CD4-positive, alpha-beta memory T cell (primary cell): ENCODE measurements at regions not wholly inside any gene's neighbourhood (a gene's known extent, or its start where the extent isn't known, plus 50 kb on each side); places are given as distances from the start of the nearest gene placed in this dataset.
A peak's percentile ranks its signal among the peaks of the same experiment; 100 is the strongest.

Source experiments
- CTCF ChIA-PET: fragments of 350-600 bp; sonication (Branson Sonifier 250); formaldehyde crosslinking; loops from one replicate; lab custom pipeline; 2021; ENCODE audit warnings: inconsistent platforms; ENCODE audit not compliant: partially characterized antibody; lab: Charles Lee
- POLR2A ChIA-PET: fragments of 350-600 bp; sonication (Branson Sonifier 250); formaldehyde crosslinking; loops from one replicate; lab custom pipeline; 2021; ENCODE audit not compliant: partially characterized antibody; lab: Charles Lee
- DNase-seq, 5 donors: peaks; one replicate each; pipeline versions ENCODE4 v3.0.0 to v3.0.0-alpha.2; 2020 to 2022; ENCODE audit warnings: mixed read lengths in 1 of 5
- H3K27ac ChIP-seq: one replicate; pipeline ENCODE4 v1.7.0; 2013; ENCODE audit warnings: low read depth, low read length
- H3K27me3 ChIP-seq: 2 replicates; pipeline ENCODE4 v1.7.0; 2013; ENCODE audit warnings: mild to moderate bottlenecking, low read length, moderate library complexity; ENCODE audit not compliant: insufficient read depth
- H3K36me3 ChIP-seq: 2 replicates; pipeline ENCODE4 v1.7.0; 2013; ENCODE audit warnings: mild to moderate bottlenecking, low read length, moderate library complexity; ENCODE audit not compliant: insufficient read depth
- H3K4me1 ChIP-seq: 2 replicates; pipeline ENCODE4 v1.7.0; 2013; ENCODE audit warnings: mild to moderate bottlenecking, low read length, moderate library complexity; ENCODE audit not compliant: insufficient read depth
- H3K4me3 ChIP-seq, 2 donors: one replicate each; pipeline ENCODE4 v1.7.0; 2013; ENCODE audit warnings: low read length in 2 of 2, mild to moderate bottlenecking in 1 of 2
- H3K9me3 ChIP-seq, 2 donors: one replicate each; pipeline ENCODE4 v1.7.0; 2013; ENCODE audit warnings: low read length in 2 of 2, control low read depth in 1 of 2; ENCODE audit not compliant: control insufficient read depth in 1 of 2
- H3K27ac Mint-ChIP-seq, 7 donors: one replicate each; pipeline ENCODE4 v1.8.0; 2020 to 2021; ENCODE audit warnings: mixed read lengths in 7 of 7, mild to moderate bottlenecking in 6 of 7, inconsistent platforms in 3 of 7, moderate library complexity in 3 of 7
- H3K27me3 Mint-ChIP-seq, 2 donors: one replicate each; pipeline ENCODE4 v1.8.0; 2020 to 2021; ENCODE audit warnings: mixed read lengths in 2 of 2
- H3K36me3 Mint-ChIP-seq, 2 donors: one replicate each; pipeline ENCODE4 v1.8.0; 2020 to 2021; ENCODE audit warnings: mixed read lengths in 2 of 2, inconsistent platforms in 1 of 2, mild to moderate bottlenecking in 1 of 2
- H3K4me1 Mint-ChIP-seq, 4 donors: one replicate each; pipeline ENCODE4 v1.8.0; 2020 to 2021; ENCODE audit warnings: mixed read lengths in 4 of 4, mild to moderate bottlenecking in 1 of 4
- H3K4me3 Mint-ChIP-seq, 8 donors: one replicate each; pipeline ENCODE4 v1.8.0; 2020 to 2021; ENCODE audit warnings: mixed read lengths in 8 of 8, mild to moderate bottlenecking in 7 of 8, moderate library complexity in 6 of 8, inconsistent platforms in 3 of 8
- H3K9me3 Mint-ChIP-seq, 8 donors: one replicate each; pipeline ENCODE4 v1.8.0; 2020 to 2021; ENCODE audit warnings: mixed read lengths in 8 of 8, mild to moderate bottlenecking in 5 of 8, inconsistent platforms in 3 of 8, moderate library complexity in 1 of 8
- intact Hi-C: fragments of 100-400 bp; cut with micrococcal nuclease; formaldehyde crosslinking; loops from one replicate; pipeline ENCODE4 v1.15.1; 2023

DNA sequence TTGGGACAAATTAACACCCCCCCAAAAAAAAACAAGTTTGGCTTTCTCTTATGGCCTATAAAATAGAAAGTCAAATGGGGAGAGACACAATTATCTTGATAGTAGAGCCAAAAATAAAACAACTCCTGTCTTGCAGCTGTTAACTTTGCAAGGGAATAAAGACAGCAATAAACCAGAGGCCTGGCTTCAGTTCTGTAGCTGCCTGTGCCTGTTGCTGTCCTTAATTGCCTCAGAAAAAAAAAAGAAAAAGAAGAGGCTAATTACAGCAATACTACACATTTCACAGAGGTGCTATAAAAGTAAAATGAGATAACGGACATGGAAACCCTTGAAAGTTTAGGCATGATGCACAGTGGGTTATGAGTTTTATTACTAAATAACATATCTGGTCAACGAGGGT is 170.7 kb upstream of the IRX1 start:
- Mint-ChIP-seq H3K27ac (no peak overlapping the region), H3K36me3 (no peaks in the 10 kb centered on the region), H3K4me1 (no peaks in the 10 kb centered on the region), H3K4me3 (no peak overlapping the region), H3K9me3 (peaks cover 0 to 10% (median under 1%) of the 10 kb centered on the region in 8 donors), H3K27me3 (no peaks in the 10 kb centered on the region)
- Histone ChIP-seq H3K36me3 (no peaks in the 10 kb centered on the region), H3K4me3 (no peak overlapping the region), H3K27me3 (no peaks in the 10 kb centered on the region), H3K27ac (no peak overlapping the region), H3K9me3 (no peaks in the 10 kb centered on the region), H3K4me1 (no peaks in the 10 kb centered on the region)
- DNase-seq: no peak
- POLR2A ChIA-PET: no interaction called here
- CTCF ChIA-PET: no interaction called here
- intact Hi-C loops: no loop called here

DNA sequence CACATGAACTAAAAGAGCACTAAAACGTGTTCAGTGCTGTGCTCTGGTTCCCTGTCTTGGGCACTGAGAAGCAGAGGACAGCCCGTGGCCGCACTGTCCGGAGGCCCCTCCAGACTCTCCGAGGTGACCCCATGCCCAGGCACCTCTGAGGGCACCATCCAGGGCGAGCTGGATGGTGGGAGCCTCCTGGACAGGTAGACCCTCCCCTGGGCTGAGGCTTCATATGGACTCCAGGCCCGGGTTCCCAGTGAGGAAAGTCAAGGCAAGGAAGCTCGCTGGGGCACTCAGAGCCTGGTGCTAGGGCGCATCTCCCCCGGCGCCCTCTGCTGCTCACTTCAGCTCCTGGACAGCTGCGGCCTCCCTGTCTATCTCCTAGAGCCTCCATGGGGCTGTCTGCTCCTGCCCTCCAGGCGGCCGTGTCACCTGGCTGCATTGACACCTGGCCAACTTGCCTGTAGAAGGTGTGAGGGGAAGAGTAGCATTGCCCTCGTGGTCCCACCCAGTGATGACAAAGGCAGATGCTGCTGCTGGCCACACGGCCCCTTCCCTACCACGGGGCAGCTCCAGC is 178.2 kb upstream of the IRX1 start:
- Histone ChIP-seq H3K4me1 (no peaks in the 10 kb centered on the region), H3K36me3 (no peaks in the 10 kb centered on the region), H3K27ac (no peak overlapping the region), H3K4me3 (no peak overlapping the region), H3K27me3 (no peaks in the 10 kb centered on the region), H3K9me3 (no peaks in the 10 kb centered on the region)
- Mint-ChIP-seq H3K36me3 (no peaks in the 10 kb centered on the region), H3K9me3 (peaks cover 3 to 22% (median 7%) of the 10 kb centered on the region in 8 donors), H3K27me3 (peaks cover 0 to 2% of the 10 kb centered on the region in 2 donors), H3K4me3 (no peak overlapping the region), H3K27ac (no peak overlapping the region), H3K4me1 (no peaks in the 10 kb centered on the region)
- no peak for DNase-seq
- intact Hi-C loops: no loop called here
- CTCF ChIA-PET: no interaction called here
- POLR2A ChIA-PET: no interaction called here

DNA sequence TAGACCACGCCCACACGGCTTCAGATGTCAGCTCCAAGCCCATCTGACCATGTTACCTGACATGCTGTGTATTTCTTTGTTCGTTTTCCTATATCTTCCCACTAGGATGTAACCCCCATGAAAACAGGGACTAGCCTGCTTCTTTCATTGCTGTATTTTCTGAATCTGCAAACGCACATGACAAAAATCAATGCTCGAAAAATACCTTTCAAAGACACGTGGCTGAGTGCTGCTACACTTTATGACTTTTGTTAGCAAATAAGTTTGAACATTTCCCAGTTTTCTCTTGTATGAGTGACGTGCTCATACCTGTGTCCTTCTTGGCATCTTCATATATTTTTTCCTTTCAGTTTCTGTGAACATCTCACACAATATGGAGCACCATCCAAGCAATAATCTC is 181.3 kb upstream of the IRX1 start:
- Mint-ChIP-seq H3K27ac (no peak overlapping the region), H3K27me3 (peaks cover 0 to 2% of the 10 kb centered on the region in 2 donors), H3K9me3 (peaks cover 0 to 34% (median 15%) of the 10 kb centered on the region in 8 donors), H3K4me3 (no peak overlapping the region), H3K4me1 (peaks cover 0 to 7% (median 4%) of the 10 kb centered on the region in 4 donors), H3K36me3 (no peaks in the 10 kb centered on the region)
- intact Hi-C loops: no loop called here
- ChIA-PET POLR2A (no interaction called here), CTCF (no interaction called here)
- no peaks in the 10 kb centered on the region for H3K4me1 ChIP-seq
- H3K27ac ChIP-seq: no peak overlapping the region
- H3K9me3 ChIP-seq: no peaks in the 10 kb centered on the region
- no peak for DNase-seq
- H3K36me3 ChIP-seq: no peaks in the 10 kb centered on the region
- H3K27me3 ChIP-seq: no peaks in the 10 kb centered on the region
- no peak overlapping the region for H3K4me3 ChIP-seq

DNA sequence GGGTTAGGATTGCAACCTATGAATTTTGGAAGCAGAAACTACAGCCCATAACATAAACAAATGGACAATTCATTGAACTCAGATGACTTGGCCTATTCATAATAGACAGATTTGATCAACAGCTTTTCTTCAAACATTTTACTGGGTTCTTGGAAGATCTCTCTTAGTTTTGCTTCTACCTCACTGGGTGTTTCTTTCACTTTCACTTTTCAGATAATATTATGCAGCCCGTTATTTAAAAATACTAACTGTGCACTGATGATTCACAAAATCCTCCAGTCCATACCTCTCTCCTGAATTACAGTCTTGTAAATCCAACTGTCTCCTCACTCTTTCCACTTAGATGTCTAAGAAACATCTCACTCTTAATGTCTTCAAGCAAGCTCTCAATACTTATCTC is 183.5 kb upstream of the IRX1 start:
- DNase-seq: no peak
- peaks cover 0 to 7% (median 4%) of the 10 kb centered on the region in 4 donors for H3K4me1 Mint-ChIP-seq
- ChIA-PET POLR2A (no interaction called here), CTCF (no interaction called here)
- no peaks in the 10 kb centered on the region for H3K36me3 Mint-ChIP-seq
- no peaks in the 10 kb centered on the region for H3K4me1 ChIP-seq
- no peak overlapping the region for H3K4me3 ChIP-seq
- no peak overlapping the region for H3K27ac ChIP-seq
- H3K4me3 Mint-ChIP-seq: peak overlapping the region in 5 of 8 donors; percentile 5 to 58 (median 18)
- no peaks in the 10 kb centered on the region for H3K9me3 ChIP-seq
- no peaks in the 10 kb centered on the region for H3K27me3 Mint-ChIP-seq
- H3K27ac Mint-ChIP-seq: peak overlapping the region in 2 of 7 donors; percentile 2 to 31
- intact Hi-C loops: no loop called here
- no peaks in the 10 kb centered on the region for H3K36me3 ChIP-seq
- peaks cover 0 to 37% (median 16%) of the 10 kb centered on the region in 8 donors for H3K9me3 Mint-ChIP-seq
- H3K27me3 ChIP-seq: no peaks in the 10 kb centered on the region

DNA sequence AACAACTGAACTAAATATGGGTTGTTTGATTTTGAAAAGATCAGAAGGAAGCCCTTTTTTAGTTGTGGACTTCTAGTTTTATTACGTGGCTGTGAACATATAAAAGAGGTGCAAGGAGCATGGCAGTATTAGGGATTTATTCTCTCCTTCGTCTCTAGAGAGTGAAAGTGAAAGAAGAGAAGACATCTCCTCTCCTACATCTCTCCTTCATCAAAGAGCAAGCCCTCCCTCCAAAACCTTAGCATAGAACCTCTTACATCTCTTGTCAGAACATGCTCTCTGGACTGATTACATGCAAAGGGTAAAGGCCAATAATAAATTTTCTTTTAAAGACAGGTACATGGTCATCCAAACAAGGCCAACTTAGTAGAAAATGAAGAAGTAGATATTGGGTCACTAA is 184.3 kb upstream of the IRX1 start:
- Histone ChIP-seq H3K9me3 (no peaks in the 10 kb centered on the region), H3K4me1 (no peaks in the 10 kb centered on the region), H3K36me3 (no peaks in the 10 kb centered on the region), H3K27ac (no peak overlapping the region), H3K27me3 (no peaks in the 10 kb centered on the region), H3K4me3 (no peak overlapping the region)
- ChIA-PET CTCF (no interaction called here), POLR2A (no interaction called here)
- peaks cover 0 to 7% (median 4%) of the 10 kb centered on the region in 4 donors for H3K4me1 Mint-ChIP-seq
- H3K9me3 Mint-ChIP-seq: peaks cover 0 to 41% (median 19%) of the 10 kb centered on the region in 8 donors
- H3K4me3 Mint-ChIP-seq: peak overlapping the region in 1 of 8 donors; percentile 58
- no peak for DNase-seq
- intact Hi-C loops: no loop called here
- H3K36me3 Mint-ChIP-seq: no peaks in the 10 kb centered on the region
- H3K27ac Mint-ChIP-seq: peak overlapping the region in 1 of 7 donors; percentile 29
- H3K27me3 Mint-ChIP-seq: no peaks in the 10 kb centered on the region

DNA sequence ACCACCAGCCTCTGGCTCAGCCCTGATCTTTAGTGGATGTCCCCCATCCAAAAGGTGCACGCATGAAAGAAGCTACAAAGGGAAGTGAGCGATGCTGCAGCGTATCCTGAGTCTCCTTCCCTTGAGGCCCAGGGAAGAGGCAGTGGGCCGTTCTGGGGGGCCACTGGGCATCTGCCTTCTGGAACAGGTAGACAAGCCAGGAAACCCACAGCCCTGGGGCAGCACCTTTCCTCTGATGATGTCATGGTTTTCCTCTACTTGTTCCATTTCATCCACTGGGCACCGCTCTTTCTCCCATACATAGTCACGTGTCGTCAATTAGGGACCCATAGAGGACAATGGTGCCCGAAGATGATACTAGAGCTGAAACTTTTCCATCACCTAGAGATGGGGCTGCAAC is 194.0 kb upstream of the IRX1 start:
- intact Hi-C loops: no loop called here
- CTCF ChIA-PET: no interaction called here
- no peak for DNase-seq
- Mint-ChIP-seq H3K9me3 (peaks cover 4 to 38% (median 13%) of the 10 kb centered on the region in 8 donors), H3K27me3 (no peaks in the 10 kb centered on the region), H3K27ac (no peak overlapping the region), H3K4me1 (no peaks in the 10 kb centered on the region), H3K36me3 (no peaks in the 10 kb centered on the region), H3K4me3 (no peak overlapping the region)
- Histone ChIP-seq H3K36me3 (no peaks in the 10 kb centered on the region), H3K9me3 (no peaks in the 10 kb centered on the region), H3K4me3 (no peak overlapping the region), H3K27ac (no peak overlapping the region), H3K4me1 (no peaks in the 10 kb centered on the region), H3K27me3 (no peaks in the 10 kb centered on the region)
- POLR2A ChIA-PET: no interaction called here

DNA sequence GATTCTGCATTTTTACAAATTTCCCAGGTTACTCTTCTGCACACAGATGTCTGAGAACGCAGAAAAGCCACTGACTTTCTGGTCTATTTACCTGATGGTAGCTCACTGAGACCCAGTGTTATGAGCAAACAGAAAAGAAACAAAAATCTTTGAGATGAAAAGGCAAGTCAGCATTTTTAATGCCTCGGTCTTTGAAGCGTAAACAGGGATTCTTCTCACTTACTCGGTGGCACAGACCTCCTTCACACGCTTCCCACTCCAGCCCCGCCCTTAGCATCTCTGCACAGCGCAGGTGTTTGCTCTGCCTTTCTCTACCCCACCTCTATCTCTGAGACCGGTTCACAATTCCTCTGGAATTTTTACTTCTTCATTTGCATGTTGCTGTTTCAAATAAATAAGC is 195.0 kb upstream of the IRX1 start:
- CTCF ChIA-PET: no interaction called here
- H3K4me3 Mint-ChIP-seq: no peak overlapping the region

More for the DNA sequence above, 195.0 kb upstream of the IRX1 start:
- no peak overlapping the region for H3K27ac Mint-ChIP-seq
- no peaks in the 10 kb centered on the region for H3K27me3 Mint-ChIP-seq
- H3K36me3 Mint-ChIP-seq: no peaks in the 10 kb centered on the region
- Histone ChIP-seq H3K27me3 (no peaks in the 10 kb centered on the region), H3K4me1 (no peaks in the 10 kb centered on the region), H3K36me3 (no peaks in the 10 kb centered on the region), H3K9me3 (no peaks in the 10 kb centered on the region), H3K27ac (no peak overlapping the region), H3K4me3 (no peak overlapping the region)
- no peak for DNase-seq
- intact Hi-C loops: no loop called here
- H3K9me3 Mint-ChIP-seq: peaks cover 4 to 29% (median 11%) of the 10 kb centered on the region in 8 donors
- POLR2A ChIA-PET: no interaction called here
- H3K4me1 Mint-ChIP-seq: no peaks in the 10 kb centered on the region
